HFFc6 (cell line): ENCODE measurements at regions not wholly inside any gene's neighbourhood (a gene's known extent, or its start where the extent isn't known, plus 50 kb on each side); places are given as distances from the start of the nearest gene placed in this dataset.

Source experiments
- DNase-seq: peaks from one replicate; pipeline ENCODE4 v3.0.0-alpha.2; 2018
- H3K27ac Mint-ChIP-seq: 2 replicates; pipeline ENCODE4 v1.8.0; 2020; ENCODE audit warnings: mild to moderate bottlenecking, mixed read lengths
- H3K27me3 Mint-ChIP-seq: 2 replicates; pipeline ENCODE4 v1.8.0; 2021; ENCODE audit warnings: mild to moderate bottlenecking, moderate library complexity, mixed read lengths; ENCODE audit not compliant: insufficient read depth
- H3K36me3 Mint-ChIP-seq: 2 replicates; pipeline ENCODE4 v1.8.0; 2021; ENCODE audit warnings: low read depth, mixed read lengths
- H3K4me1 Mint-ChIP-seq: 2 replicates; pipeline ENCODE4 v1.8.0; 2020; ENCODE audit warnings: low read depth, mixed read lengths
- H3K4me3 Mint-ChIP-seq: 2 replicates; pipeline ENCODE4 v1.8.0; 2020; ENCODE audit warnings: mild to moderate bottlenecking, moderate library complexity, mixed read lengths
- H3K9me3 Mint-ChIP-seq: 2 replicates; pipeline ENCODE4 v1.8.0; 2020; ENCODE audit warnings: mild to moderate bottlenecking, mixed read lengths
- CTCF ChIP-seq: fragments of 200-600 bp; sonication (generic); IDR thresholded peaks from 2 replicates; pipeline ENCODE4 v1.5.0; 2021; ENCODE audit warnings: antibody characterized with exemption, mild to moderate bottlenecking

GRCh38 chr6:108763931-108764579 lies 84.2 kb upstream of the ARMC2 start:
- Mint-ChIP-seq H3K36me3 (no peaks in the 10 kb centered on the region), H3K27me3 (peaks cover 5% of the 10 kb centered on the region), H3K4me1 (peaks cover 9% of the 10 kb centered on the region; the same call in 1 of the 2 replicates), H3K27ac (no peak overlapping the region), H3K9me3 (no peaks in the 10 kb centered on the region), H3K4me3 (no peak overlapping the region)
- TF ChIP-seq CTCF, result no peak
- no peak for DNase-seq

DNA sequence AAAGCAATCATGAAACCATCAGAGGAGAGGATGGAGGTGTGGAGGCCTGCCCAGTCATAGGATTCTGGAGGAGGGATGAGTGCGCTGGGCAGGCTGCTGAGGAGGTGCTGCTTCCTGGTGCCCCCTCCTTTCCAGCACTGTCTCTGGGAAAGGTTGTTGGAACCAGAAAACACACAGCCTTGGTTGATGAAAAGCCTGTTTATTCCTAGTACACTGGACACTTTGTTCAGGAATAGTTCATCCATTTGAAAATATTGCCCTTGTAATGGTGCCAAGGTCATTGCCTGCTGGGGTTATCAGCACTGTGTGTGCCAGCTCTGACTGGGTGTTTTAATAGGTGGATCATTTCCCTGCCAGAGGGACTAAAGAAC lies 83.7 kb upstream of the ARMC2 start:
- H3K27ac Mint-ChIP-seq, result no peak overlapping the region
- no peak for TF ChIP-seq CTCF
- H3K36me3 Mint-ChIP-seq, result no peaks in the 10 kb centered on the region
- peaks cover 5% of the 10 kb centered on the region for H3K27me3 Mint-ChIP-seq
- no peak for DNase-seq
- H3K9me3 Mint-ChIP-seq, result no peaks in the 10 kb centered on the region
- H3K4me3 Mint-ChIP-seq, result no peak overlapping the region
- peaks cover 9% of the 10 kb centered on the region; the same call in 1 of the 2 replicates for H3K4me1 Mint-ChIP-seq

GRCh38 chr6:108765495-108765894 lies 82.7 kb upstream of the ARMC2 start:
- H3K27ac Mint-ChIP-seq, result no peak overlapping the region
- no peak overlapping the region for H3K4me3 Mint-ChIP-seq
- H3K9me3 Mint-ChIP-seq, result no peaks in the 10 kb centered on the region
- TF ChIP-seq CTCF, result no peak
- H3K4me1 Mint-ChIP-seq, result peaks cover 5% of the 10 kb centered on the region; the same call in 1 of the 2 replicates
- no peak for DNase-seq
- peaks cover 5% of the 10 kb centered on the region; the same call in 1 of the 2 replicates for H3K27me3 Mint-ChIP-seq
- H3K36me3 Mint-ChIP-seq, result no peaks in the 10 kb centered on the region

DNA sequence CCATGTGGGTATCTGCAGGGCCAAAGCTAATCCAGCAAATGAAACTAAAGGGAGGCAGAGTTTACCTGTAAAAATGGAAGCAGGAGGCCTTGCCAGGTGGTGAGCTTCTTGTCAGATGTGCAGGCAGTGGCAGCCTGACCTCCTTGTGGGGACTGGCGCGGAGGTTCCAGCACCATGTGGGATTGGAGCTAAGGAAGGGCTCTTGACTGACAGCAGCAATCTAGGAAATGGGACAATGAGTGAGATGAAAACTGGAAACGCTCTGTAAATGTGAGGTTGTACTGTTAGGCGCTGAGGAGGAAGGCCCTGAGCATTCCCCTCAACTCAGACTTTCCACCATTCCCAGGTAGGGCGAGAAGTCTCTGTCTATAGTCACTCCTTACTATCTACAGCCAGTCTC lies 81.8 kb upstream of the ARMC2 start:
- DNase-seq, result no peak
- peaks cover 3% of the 10 kb centered on the region; the same call in 1 of the 2 replicates for H3K4me1 Mint-ChIP-seq
- TF ChIP-seq CTCF, result no peak
- no peaks in the 10 kb centered on the region for H3K9me3 Mint-ChIP-seq
- H3K27me3 Mint-ChIP-seq, result peaks cover 5% of the 10 kb centered on the region; the same call in 1 of the 2 replicates
- no peaks in the 10 kb centered on the region for H3K36me3 Mint-ChIP-seq
- H3K27ac Mint-ChIP-seq, result no peak overlapping the region
- no peak overlapping the region for H3K4me3 Mint-ChIP-seq

GRCh38 chr6:108766886-108767285 lies 81.3 kb upstream of the ARMC2 start:
- H3K4me1 Mint-ChIP-seq, result peaks cover 7% of the 10 kb centered on the region; the same call in 1 of the 2 replicates
- H3K36me3 Mint-ChIP-seq, result no peaks in the 10 kb centered on the region
- H3K27me3 Mint-ChIP-seq, result peaks cover 5% of the 10 kb centered on the region; the same call in 1 of the 2 replicates
- no peak for TF ChIP-seq CTCF
- DNase-seq, result no peak
- H3K4me3 Mint-ChIP-seq, result no peak overlapping the region
- H3K27ac Mint-ChIP-seq, result no peak overlapping the region
- H3K9me3 Mint-ChIP-seq, result no peaks in the 10 kb centered on the region
